ENCODE measurements at regions not wholly inside any gene's neighbourhood (a gene's known extent, or its start where the extent isn't known, plus 50 kb on each side); places are given as distances from the start of the nearest gene placed in this dataset.

DNA sequence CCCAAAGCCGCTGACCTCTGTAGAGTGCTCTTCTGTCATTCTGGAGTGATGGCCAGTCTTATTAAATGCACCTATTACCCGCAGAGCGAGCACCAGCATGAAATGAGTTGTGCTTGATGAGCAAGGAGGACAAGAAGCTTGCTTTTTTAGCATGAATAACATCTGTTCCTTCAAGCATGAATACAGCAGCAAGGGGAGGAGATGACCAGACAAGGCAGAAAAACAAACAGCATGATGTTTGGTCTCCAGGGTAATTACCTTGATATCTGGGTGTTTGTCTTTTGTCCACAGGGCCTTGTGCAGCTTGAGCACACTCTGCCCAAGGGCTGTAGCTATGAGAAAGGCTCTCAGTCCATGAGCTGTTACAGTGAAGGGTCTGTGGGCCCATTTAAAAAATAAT is 324.8 kb upstream of the DDX53 start:
- no peak for DNase-seq

DNA sequence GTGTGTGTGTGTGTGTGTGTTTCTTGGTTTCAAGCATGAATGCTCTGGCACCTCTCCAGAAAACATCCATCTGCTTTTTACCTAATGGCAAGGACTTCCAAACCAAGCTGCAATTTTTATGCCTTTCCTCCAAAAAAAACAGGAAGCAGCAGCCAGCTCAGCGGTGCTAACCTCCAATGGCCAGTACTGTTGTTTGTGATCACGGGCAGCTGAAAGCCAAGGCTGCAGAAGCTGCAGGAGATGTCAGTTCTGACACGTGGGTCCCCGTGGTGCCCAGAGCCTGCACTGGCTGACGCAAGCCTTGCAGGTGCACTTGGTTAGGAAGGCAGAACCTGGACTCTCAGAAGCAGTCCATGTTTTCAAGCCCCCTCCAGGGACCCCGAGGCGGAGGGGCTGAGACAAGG is 313.6 kb upstream of the DDX53 start:
- DNase-seq, result peak; percentile 44

DNA sequence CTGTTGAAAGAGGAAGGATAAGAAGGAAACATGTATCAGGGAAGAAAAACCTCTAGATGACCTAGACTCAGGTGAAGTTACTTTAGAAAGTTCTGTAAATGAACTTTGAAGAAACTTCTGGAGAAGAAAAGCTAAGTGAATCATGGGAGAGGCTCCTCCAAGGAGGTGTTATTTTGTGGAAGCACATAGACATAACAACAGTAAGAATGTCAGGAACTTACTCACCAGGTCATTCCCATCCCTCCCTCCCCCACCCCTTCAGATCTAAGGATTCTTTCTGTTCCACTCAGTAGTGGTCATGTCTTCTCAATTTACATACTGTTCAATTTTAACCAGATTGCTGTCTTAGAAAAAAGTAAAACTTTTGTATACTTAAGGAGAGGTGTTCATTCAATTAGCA is 310.5 kb upstream of the DDX53 start:
- DNase-seq, result no peak

DNA sequence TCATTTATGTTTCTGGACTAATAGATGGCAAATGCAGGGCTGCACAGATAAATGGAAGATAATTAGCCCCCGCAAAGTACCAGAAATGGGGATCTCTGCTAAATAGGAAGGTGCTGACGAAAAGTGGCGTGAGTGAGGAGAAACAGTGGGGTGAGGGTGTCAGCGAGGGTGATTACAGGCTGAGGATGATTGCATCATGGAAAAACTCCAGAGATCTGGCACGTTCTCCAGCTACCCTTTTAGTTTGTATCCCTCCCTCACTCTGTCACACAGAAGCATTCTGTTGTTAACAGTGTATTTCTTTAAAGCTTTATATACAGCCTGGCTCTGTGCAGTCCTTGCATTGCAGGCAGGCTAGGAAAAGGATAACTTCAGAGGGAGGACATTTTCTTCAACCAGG is 309.6 kb upstream of the DDX53 start:
- DNase-seq, result peak; percentile 1

DNA sequence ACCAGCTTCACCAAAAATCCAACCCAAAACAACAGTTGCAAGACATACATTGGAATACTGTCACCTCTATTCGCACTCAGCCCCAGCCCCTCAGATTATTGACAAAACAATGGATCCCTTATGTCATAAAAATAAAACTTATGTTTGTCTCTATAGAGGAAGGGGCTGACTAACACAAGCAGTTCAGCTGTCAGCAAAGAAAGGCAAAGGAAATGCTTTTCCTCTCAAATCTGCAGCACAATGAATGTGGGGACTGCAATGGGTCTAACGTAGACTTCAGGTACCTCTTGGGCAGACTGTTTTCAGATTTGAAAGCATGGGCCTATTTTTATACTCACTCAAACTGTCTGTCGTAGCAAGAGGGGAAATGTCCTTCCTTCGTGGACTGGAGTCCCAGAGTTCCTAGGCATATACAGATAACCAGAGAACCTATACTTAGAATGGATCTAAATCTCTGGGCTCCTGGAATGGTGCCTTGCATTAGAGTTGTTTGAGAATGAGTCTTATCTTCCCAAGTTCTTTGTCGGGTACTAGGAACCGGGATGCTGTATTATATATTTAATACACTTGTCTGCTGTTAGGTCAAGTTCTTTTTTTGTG is 307.7 kb upstream of the DDX53 start:
- no peak for DNase-seq

DNA sequence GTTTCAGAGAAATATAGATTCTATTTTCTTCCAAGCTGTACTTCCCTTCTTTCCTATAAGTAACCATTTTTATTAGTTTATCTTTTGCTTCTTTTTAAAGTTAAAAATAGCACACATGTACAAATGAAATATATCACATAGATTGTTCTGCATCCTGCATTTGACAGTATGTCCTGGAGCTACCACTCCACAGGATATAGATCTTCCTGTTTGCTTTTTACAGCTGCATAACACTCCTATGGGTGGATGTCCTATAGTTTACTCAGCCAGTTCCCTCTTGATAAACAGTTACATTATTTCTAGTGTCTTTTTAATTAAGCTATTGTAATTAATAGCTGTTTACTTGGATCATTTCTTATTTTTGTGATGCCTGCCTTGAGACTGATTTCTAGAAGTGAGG is 301.6 kb upstream of the DDX53 start:
- no peak for DNase-seq

DNA sequence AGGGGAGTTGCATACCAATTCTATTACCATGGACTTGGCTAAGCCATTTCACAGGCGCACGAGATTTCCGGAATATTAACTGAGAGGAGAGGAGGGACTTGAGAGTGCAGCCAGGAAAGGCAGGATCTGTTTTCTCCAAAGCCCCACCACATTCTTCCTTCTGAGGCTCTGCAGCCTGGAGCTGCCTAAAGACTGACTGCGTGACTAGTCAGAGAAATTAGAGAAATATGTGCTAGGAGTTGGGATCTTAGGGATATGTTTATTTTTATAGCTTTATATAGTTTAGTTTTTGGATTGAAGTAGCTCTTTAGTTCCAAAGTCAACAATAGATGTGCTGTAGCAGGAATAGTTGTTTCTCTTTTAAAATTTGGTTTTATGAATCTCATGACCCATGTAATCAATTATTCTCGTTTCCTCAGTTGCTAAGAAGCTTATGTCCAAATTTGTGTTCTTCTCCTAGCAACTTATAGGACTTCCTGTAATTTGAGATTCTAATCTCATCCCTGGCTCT is 300.1 kb upstream of the DDX53 start:
- no peak for DNase-seq

DNA sequence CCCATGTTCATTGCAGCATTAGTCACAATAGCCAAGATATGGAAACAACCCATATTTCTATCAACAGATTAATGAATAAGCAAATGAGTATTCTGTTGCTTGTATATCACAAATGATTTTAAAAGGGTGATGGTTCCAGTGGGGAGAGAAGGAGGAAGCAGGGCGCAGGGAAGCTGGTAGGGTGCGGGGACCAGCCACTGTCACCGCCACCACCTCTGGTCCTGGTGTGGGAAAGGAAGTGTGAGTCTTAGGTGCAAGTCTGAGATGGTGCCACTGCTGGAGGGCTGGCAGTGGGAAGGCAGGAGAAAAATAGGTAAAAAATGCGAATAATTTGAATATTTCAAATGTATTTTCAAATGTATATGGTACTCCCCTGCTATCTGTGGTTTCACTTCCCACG is 286.8 kb upstream of the DDX53 start:
- no peak for DNase-seq

DNA sequence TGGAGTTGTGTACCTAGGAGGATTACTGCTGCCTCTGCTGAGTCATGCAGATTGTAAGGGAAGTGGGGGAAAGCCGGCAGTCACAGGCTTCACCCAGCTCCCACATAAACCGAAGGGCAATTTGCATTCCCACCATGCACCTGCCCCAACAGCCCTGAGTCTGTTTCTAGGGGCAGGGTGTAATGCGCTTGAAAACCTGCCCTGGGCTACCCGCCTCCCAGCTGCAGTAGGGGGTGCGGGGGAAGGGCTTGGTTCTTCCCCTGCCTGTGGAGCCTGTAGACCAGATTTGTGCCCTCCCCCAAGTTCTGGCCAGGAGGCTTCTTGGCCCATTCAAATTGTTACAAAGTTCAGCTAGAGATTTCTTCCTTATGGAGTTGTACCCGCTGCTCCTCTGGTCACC is 269.2 kb upstream of the DDX53 start:
- no peak for DNase-seq

DNA sequence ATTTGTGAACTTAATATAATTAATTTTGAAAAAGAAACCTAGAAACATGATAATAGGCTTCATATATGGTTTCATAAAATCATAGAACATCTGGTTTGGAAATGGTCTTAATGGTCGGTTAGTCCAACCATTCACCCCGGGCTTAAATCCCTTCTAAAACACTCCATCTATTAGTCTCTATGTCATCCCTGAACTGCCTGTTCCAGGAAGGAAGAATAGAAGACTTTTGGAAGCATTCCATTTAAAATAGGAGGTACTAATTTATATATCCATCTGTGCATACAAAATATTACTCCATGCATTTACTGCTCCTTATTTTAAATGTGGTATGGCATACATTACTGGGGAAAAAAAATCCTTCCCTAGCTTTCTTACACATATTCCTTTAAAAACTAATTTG is 262.2 kb upstream of the DDX53 start:
- DNase-seq, result no peak

DNA sequence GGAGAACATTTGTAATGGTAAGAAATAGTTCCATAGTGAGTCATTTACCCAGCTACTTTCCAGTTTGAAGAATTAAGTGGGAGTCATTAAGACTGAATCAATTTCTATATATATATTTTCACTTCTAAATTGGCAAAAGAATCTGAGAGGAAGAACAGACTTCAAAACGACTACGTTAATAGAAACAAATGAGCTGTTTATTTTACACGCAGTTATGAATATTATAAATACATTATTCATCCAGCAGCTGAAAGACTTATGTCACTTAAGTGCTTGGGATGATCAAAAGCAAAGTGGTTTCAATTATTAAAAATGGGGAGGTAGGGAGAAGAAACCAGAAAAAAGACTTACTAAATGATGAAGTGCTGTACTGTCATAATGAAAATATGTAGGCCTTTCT is 260.5 kb upstream of the DDX53 start:
- DNase-seq, result no peak

DNA sequence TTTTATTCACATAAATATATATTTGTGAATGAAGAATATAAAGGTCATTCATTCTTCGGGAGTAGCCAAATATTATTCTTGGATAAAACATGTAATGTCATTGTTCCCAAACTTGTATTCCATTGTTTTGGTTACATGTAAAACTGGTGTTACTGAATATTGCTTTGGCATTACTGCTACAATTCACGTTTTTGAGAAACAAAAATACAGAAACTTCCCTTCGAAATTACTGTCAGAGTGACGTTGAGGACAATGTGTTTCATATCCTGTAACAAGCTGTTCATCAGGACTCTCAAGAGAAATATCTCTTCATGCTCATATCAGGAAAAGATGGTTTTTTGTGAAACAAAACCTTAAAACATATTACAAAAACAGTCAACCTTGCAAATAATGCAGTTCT is 258.9 kb upstream of the DDX53 start:
- no peak for DNase-seq

DNA sequence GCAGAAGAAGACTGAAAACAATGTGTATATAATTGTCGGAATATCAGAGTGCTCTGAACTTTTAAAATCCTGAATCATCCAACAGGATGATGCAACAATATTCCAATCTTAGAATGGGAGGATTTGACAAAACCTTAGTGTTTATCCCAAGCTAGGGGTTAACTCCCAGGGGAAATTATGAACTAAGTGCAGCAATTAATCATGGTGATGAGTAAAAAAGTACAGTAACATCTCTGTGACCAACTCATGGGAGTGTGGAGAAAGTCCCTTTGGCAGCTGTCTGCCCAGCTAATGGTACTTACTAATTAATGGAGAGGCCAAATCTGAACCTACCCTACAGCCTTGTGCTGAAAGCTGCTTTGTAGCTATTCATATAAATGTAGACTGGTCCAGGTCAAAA is 257.6 kb upstream of the DDX53 start:
- no peak for DNase-seq

DNA sequence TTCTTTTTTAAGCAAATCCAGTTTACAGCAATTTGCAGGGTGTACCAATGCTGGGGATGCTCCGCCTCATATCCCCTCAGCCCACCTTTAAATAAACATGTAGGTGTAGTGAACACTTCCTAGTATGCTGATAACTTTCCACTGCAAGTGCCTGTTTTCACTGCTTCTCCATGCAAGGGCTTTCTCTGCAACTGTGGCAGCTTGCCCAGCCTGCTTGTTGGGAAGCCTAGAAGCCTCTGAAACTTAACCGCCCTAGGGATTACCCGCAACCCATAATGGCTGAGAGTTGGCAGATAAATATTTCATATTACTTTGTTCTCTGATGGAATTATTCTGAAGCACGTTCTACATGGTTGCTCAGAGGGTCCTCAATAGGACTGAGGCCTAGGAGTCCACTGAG is 253.7 kb upstream of the DDX53 start:
- no peak for DNase-seq

DNA sequence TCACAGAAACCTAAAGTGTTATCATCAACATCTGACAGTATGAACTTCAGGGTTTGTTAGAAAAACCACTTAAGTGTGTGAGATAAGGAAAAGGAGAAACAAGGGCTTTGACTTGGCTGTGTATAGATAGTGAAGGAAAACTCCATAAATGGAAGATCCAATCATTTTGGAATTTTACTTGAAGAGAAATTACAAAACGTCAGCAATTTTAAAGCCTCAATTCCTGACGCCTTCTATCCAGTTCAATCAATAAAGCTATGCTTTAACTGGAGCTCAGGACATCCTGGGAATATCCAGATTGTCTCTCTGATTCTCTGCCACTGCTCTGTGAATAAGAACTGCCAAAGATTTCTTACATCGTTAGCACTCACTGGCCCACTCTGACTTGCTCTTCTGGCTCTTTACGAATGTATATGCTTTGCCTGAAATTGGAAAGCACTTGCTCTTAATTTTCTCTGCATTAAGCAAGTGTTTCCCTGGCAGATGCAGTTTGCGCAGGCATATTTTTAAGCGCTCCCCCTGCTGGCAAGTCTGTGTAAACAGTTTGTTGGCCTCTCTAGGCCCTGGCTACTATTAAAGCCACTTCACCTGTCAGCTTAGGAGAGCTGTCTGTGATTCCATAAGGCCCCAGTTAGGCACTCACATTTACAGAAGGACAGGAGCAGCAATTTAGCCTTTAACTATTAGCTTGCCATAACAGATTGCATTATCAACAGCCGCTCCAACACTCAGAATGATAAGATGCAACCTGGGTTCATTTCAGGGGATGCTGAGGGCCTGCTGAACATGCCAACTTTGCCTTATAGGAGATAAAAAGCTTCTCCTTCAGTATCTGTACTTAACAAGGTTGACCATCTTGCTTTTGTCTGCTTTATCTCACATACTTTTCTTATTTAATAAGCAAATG is 251.4 kb upstream of the DDX53 start:
- peak; percentile 49 for DNase-seq

DNA sequence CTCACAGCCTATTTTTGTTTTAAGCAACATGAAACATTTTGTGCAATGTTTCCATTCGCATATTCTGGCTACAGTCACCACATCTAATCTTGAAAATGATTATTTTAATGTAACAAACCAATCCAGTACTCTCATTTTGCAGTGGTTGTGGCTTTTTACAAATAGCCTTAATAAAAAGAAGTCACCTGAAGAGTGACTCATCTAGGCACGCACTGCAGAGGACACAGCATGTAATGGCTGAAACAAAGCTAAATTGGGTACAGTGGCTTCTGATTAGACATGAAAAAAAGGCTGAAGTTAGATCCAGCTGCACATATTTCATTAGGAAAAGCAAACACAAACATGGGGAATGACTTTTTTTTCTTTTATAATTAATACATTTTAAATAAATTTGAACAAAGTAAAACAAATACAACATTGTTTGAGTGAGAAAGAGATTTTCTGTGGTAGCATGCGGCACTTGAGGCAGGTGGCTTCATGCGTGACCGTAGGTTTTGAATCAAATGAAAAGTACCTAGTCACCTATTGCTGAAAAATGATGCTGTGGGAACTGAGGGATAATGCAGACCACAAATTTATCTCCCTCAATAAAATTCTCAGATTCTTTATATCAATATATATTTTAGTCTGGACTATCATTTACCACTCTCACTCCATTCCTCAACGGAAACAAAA is 240.8 kb upstream of the DDX53 start:
- DNase-seq, result no peak

DNA sequence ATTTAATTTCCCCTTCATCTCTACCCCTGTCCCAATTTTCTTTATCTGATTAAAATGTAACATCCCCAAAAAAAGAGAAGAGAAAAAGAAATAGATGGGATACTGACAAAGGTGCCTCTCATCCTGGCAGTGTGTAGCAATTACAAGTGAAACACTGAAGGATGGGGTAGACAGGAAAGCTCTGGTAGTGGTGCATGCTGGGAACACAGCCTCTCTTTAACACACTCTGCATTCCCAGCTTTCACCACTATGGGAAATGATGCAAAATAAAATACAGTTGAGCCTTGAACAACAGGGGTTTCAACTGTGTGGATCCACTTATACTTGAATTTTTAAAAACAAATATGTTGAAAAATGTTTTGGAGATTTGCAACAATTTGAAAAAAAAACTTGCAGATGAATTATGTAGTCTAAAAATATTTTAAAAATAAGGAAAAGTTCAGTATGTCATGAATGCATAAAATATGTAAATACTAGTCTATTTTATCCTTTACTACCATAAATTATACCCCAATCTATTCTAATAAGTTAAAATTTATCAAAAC is 239.2 kb upstream of the DDX53 start:
- DNase-seq, result no peak

DNA sequence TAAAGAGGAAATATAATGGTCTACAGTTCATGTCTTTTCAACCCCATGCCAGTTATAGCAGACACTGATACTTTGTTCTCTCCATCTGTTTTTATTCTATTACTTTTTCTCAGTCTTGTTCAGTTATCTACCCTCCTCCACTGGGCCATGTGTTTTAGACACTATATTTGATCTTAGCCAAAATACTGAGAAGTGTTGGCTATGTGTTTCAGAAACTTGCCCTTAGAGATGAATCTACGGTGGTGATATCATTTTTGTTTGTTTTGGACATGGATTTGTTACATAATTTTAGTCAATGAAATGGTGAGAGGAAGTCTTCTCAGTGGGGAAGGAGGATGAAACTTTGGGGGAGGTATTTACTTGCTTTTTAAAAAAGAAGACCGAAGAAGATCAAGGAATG is 211.5 kb upstream of the DDX53 start:
- DNase-seq, result no peak

DNA sequence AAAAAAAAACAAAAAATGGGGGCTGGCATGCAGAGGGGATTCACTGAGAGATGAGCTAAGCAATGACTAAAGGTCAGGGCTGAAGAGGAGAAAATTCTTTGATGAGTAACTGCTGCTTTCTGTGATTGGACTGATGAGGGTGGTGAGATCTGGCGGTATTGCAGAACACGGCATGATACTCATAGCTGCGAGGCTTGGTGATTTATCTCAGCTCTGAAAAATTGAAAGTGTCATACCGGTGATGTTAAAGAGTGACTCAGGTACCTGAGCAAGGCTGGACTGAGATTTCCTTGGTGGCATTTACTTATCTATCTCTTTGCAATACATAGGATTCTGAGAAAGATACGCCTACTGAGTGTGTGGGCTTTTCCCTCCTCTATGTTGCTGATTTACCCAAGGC is 204.1 kb upstream of the DDX53 start:
- DNase-seq, result no peak

DNA sequence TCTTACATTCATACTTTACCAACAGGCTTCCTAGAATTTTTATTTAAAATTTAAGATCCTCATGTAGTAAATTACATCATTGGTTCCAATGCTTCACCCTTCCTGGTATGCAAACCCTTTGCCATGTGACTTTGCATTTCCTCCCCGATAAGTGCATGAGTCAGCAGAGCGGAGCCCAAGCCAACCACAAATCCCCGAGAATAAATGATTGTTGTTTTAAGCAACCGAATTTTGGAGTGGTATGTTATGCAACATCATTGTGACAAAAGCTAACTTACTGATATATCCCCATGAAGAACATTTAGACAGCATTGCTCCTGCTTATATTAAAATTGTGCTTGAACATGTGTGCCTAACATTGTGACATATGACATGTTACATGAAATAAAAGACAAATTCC is 199.4 kb upstream of the DDX53 start:
- no peak for DNase-seq

DNA sequence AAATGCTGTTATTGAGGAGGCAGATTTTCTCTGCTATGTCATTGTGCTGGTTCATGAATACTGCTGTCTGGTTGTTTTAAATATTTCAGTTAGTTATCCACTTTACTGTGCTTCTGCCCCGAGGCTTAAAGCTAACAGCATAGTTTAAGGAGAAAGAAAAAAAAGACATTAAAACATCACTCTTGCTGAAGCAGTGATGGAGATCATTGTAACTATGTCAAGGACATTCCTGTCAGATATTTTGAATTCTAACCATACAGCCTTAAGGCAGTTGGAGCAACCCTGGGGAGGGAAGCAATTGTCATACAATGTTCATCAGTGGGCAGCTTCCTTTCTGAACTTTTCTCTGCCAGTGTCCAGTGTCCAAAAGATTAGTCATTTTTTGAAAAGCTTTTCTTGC is 199.0 kb upstream of the DDX53 start:
- DNase-seq, result no peak

DNA sequence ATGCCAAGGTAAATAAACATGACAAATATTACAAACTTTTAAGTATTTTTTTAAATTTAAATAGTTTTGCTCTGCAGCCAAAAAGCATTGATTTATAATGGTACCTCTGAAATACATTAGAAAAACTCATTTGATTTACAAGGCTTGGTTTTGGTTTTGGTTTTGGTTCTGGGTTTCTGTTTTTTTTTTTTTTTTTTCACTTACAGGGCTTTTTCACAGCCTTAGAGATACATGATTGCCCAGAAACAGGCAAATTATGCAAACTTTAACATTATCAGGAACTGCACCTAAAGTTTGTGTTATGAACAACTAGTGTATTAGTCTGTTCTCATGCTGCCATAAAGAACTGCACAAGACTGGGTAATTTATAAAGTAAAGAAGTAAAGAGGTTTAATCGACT is 196.4 kb upstream of the DDX53 start:
- DNase-seq, result no peak

DNA sequence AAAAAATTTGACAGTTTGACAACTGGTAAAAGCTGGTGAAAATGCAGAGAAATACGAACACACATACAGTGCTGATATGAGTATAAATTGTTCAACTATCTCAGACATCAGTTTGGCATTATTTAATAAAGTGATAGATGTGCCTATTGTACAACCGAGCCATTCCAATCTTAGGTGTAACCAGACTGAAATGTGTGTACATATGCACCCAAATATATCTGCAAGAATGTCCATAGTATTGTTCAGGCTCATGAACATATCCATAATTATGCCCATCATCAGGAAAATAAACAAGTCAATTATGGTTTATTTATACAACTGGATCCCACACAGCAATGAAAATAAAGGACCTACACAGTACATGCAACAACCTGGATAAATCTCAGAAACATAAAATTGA is 188.9 kb upstream of the DDX53 start:
- no peak for DNase-seq

DNA sequence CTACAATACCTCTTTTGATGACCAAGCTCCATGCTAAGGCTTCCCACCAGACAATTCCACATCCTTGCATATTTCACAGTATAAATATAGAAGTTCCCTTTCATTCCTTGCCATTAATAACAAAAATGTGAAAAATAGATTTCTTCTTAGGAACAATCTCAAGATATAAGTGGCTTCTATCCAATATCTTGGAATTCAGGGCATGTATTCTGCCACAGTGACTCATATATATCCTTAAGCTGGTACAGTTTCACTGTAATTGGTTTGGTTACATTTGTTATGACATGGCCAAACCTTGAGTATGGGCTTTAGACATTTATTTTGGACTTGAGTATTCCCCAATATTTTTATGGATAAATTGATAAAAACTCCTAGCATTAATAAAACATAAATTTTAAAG is 181.7 kb upstream of the DDX53 start:
- no peak for DNase-seq
